ENCODE measurements at regions not wholly inside any gene's neighbourhood (a gene's known extent, or its start where the extent isn't known, plus 50 kb on each side); places are given as distances from the start of the nearest gene placed in this dataset.
A peak's percentile ranks its signal among the peaks of the same experiment; 100 is the strongest.

- TF ChIP-seq ZSCAN4 (tag by site-specific recombination; IDR thresholded peaks at IDR 0.05), result no peak
- no peak for TF ChIP-seq ZNF843 (tag by site-specific recombination; IDR thresholded peaks at IDR 0.05)
- TF ChIP-seq GLIS2 (tag by site-specific recombination; IDR thresholded peaks at IDR 0.05), result no peak
- TF ChIP-seq ZNF280C (tag by site-specific recombination; IDR thresholded peaks at IDR 0.05), result no peak
- no peak for TF ChIP-seq ZNF623 (tag by site-specific recombination; IDR thresholded peaks at IDR 0.05)
Observed at GRCh38 chr4:116362583-116362982, 722.8 kb downstream of the TRAM1L1 start (continued).

GRCh38 chr4:116361790-116362189 lies 723.6 kb downstream of the TRAM1L1 start:
- ChIA-PET CTCF (no interaction called here), POLR2A (no interaction called here)
- TF ChIP-seq PRDM1 (tag by site-specific recombination; IDR thresholded peaks at IDR 0.05), result no peak
- 0 out of 2 replicates have a peak, but pooled peaks have one; percentile 31 for TF ChIP-seq ZNF335 (tag by site-specific recombination; conservative IDR thresholded peaks at IDR 0.05)
- no peak for TF ChIP-seq ZNF157 (tag by site-specific recombination; IDR thresholded peaks at IDR 0.05)
- no peak overlapping the region for H3K27ac ChIP-seq (ENCODE audit: extremely low read depth, low read depth, low read length)
- no peak overlapping the region for H3K4me3 ChIP-seq (ENCODE audit: low read depth, low read length)
- H3K36me3 ChIP-seq (ENCODE audit: control insufficient read depth in 2 of 2, insufficient read depth in 1 of 2, low read length in 2 of 2), result no peaks in the 10 kb centered on the region
- H3K9me3 ChIP-seq (ENCODE audit: control insufficient read depth, insufficient read depth, low read depth, low read length), result no peaks in the 10 kb centered on the region
- no peaks in the 10 kb centered on the region for H3K4me1 ChIP-seq (ENCODE audit: control insufficient read depth, insufficient read depth, low read length)

GRCh38 chr4:116358633-116359222 lies 726.6 kb downstream of the TRAM1L1 start:
- no peak for TF ChIP-seq OSR2 (tag by site-specific recombination; IDR thresholded peaks at IDR 0.05)
- TF ChIP-seq ZNF654 (tag by site-specific recombination; IDR thresholded peaks at IDR 0.05; ENCODE audit: low read depth), result peak; percentile 67
- no peak for TF ChIP-seq KLF10 (tag by site-specific recombination; IDR thresholded peaks at IDR 0.05)
- no peak for TF ChIP-seq ZNF624 (tag by site-specific recombination; IDR thresholded peaks at IDR 0.05)
- no peaks in the 10 kb centered on the region for H3K9me3 ChIP-seq (ENCODE audit: control insufficient read depth, insufficient read depth, low read depth, low read length)
- no peaks in the 10 kb centered on the region for H3K36me3 ChIP-seq (ENCODE audit: control insufficient read depth in 2 of 2, insufficient read depth in 1 of 2, low read length in 2 of 2)
- no peak overlapping the region for H3K4me3 ChIP-seq (ENCODE audit: low read depth, low read length)
- ChIA-PET POLR2A (no interaction called here), CTCF (interaction anchor here (0.7 kb wide), 1 partner anchor 648 kb away, joined by 3 read pairs; no protein-coding TSS in a partner anchor)
- no peak overlapping the region for H3K27ac ChIP-seq (ENCODE audit: extremely low read depth, low read depth, low read length)
- H3K4me1 ChIP-seq (ENCODE audit: control insufficient read depth, insufficient read depth, low read length), result no peaks in the 10 kb centered on the region

GRCh38 chr4:116357758-116358157 lies 727.6 kb downstream of the TRAM1L1 start:
- no peak overlapping the region for H3K27ac ChIP-seq (ENCODE audit: extremely low read depth, low read depth, low read length)
- POLR2A ChIA-PET, result no interaction called here
- CTCF ChIA-PET, result no interaction called here
- no peak overlapping the region for H3K4me3 ChIP-seq (ENCODE audit: low read depth, low read length)
- H3K4me1 ChIP-seq (ENCODE audit: control insufficient read depth, insufficient read depth, low read length), result no peaks in the 10 kb centered on the region
- H3K9me3 ChIP-seq (ENCODE audit: control insufficient read depth, insufficient read depth, low read depth, low read length), result no peaks in the 10 kb centered on the region
- TF ChIP-seq MYNN (tag by site-specific recombination; IDR thresholded peaks at IDR 0.05; ENCODE audit: borderline replicate concordance) (no peak), ZBTB49 (tag by site-specific recombination; IDR thresholded peaks at IDR 0.05; ENCODE audit: low read depth) (no peak), SETDB1 (IDR thresholded peaks at IDR 0.05; ENCODE audit: insufficient read length, low read length) (peak; percentile 91), TRIM28 (IDR thresholded peaks at IDR 0.05; ENCODE audit: borderline replicate concordance, low read length) (peak; percentile 77; the same call in 1 of the 2 replicates), ZNF221 (tag by site-specific recombination; IDR thresholded peaks at IDR 0.05; ENCODE audit: borderline replicate concordance) (no peak), ZFP3 (tag by site-specific recombination; IDR thresholded peaks at IDR 0.05; ENCODE audit: low read depth) (no peak), ZNF555 (tag by site-specific recombination; conservative IDR thresholded peaks at IDR 0.05) (no peak)
- H3K36me3 ChIP-seq (ENCODE audit: control insufficient read depth in 2 of 2, insufficient read depth in 1 of 2, low read length in 2 of 2), result no peaks in the 10 kb centered on the region
